Vagina (tissue), 2 donors: ENCODE measurements at regions not wholly inside any gene's neighbourhood (a gene's known extent, or its start where the extent isn't known, plus 50 kb on each side); places are given as distances from the start of the nearest gene placed in this dataset.

Experiments
- DNase-seq, 2 donors: peaks; one replicate each; pipeline ENCODE4 v3.0.0-alpha.2; 2017; ENCODE audit errors: extremely low spot score in 2 of 2
- H3K27ac ChIP-seq: fragments of 200-600 bp; sonication (generic); one replicate; pipeline ENCODE4 v1.5.1; 2019
- H3K27me3 ChIP-seq: fragments of 200-600 bp; sonication (generic); one replicate; pipeline ENCODE4 v1.5.1; 2019
- H3K36me3 ChIP-seq, 2 donors: fragments of 200-600 bp; sonication (generic); one replicate each; pipeline ENCODE4 v1.5.1; 2017 to 2019
- H3K4me1 ChIP-seq: fragments of 200-600 bp; sonication (generic); one replicate; pipeline ENCODE4 v1.5.1; 2019
- H3K4me3 ChIP-seq, 2 donors: fragments of 200-600 bp; sonication (generic); 1 replicate in 1 of 2; 2 replicates in 1 of 2; pipeline ENCODE4 v1.5.1; 2016 to 2019
- H3K9me3 ChIP-seq: fragments of 200-600 bp; sonication (generic); one replicate; pipeline ENCODE4 v1.5.1; 2019
- CTCF ChIP-seq, 3 experiments: fragments of 450-650 bp in 2 of 3; fragments of 200-600 bp in 1 of 3; sonication (generic) in 1 of 3; IDR thresholded peaks; one replicate each; pipeline ENCODE4 v1.5.1; 2017 to 2019; ENCODE audit warnings: antibody characterized with exemption in 3 of 3, mild to moderate bottlenecking in 2 of 3, moderate library complexity in 2 of 3
- POLR2A ChIP-seq, 2 donors: fragments of 450-650 bp; IDR thresholded peaks; one replicate each; pipeline ENCODE4 v1.6.1; 2017; ENCODE audit warnings: antibody characterized with exemption in 2 of 2, mild to moderate bottlenecking in 2 of 2, moderate library complexity in 2 of 2
- POLR2AphosphoS5 ChIP-seq, 2 donors: sonication (generic); formaldehyde crosslinking; IDR thresholded peaks; one replicate each; pipeline ENCODE4 v1.9.0; 2017; ENCODE audit warnings: antibody characterized with exemption in 2 of 2, mild to moderate bottlenecking in 2 of 2, low read depth in 1 of 2; ENCODE audit not compliant: insufficient read depth in 1 of 2
- intact Hi-C: fragments of 100-400 bp; cut with DNase I; formaldehyde crosslinking; loops from one replicate; pipeline ENCODE4 v1.15.1; 2023

- no peak overlapping the region for H3K4me3 ChIP-seq
- DNase-seq: no peak
- H3K27ac ChIP-seq: no peak overlapping the region
- H3K27me3 ChIP-seq: no peaks in the 10 kb centered on the region
- no peaks in the 10 kb centered on the region for H3K9me3 ChIP-seq
- intact Hi-C loops: no loop called here
- TF ChIP-seq CTCF (IDR thresholded peaks at IDR 0.05): no peak
- no peak for TF ChIP-seq POLR2A (IDR thresholded peaks at IDR 0.05)
- TF ChIP-seq POLR2AphosphoS5 (IDR thresholded peaks at IDR 0.05; ENCODE audit: insufficient read depth in 1 of 2, low read depth in 1 of 2): no peak
- H3K36me3 ChIP-seq: no peaks in the 10 kb centered on the region
- no peaks in the 10 kb centered on the region for H3K4me1 ChIP-seq
Observed at GRCh38 chr5:88459971-88460370, 191.3 kb upstream of the TMEM161B start.

- Histone ChIP-seq H3K4me1 (no peaks in the 10 kb centered on the region), H3K36me3 (no peaks in the 10 kb centered on the region), H3K27ac (no peak overlapping the region), H3K4me3 (no peak overlapping the region), H3K27me3 (no peaks in the 10 kb centered on the region), H3K9me3 (no peaks in the 10 kb centered on the region)
- no peak for DNase-seq
- no peak for TF ChIP-seq CTCF (IDR thresholded peaks at IDR 0.05)
- no peak for TF ChIP-seq POLR2AphosphoS5 (IDR thresholded peaks at IDR 0.05; ENCODE audit: insufficient read depth in 1 of 2, low read depth in 1 of 2)
- intact Hi-C loops: no loop called here
Observed at GRCh38 chr5:88452820-88453219, 184.2 kb upstream of the TMEM161B start.

- no peaks in the 10 kb centered on the region for H3K9me3 ChIP-seq
- no peaks in the 10 kb centered on the region for H3K36me3 ChIP-seq
- intact Hi-C loops: no loop called here
- no peak overlapping the region for H3K4me3 ChIP-seq
- H3K27ac ChIP-seq: no peak overlapping the region
- TF ChIP-seq POLR2A (IDR thresholded peaks at IDR 0.05) (no peak), POLR2AphosphoS5 (IDR thresholded peaks at IDR 0.05; ENCODE audit: insufficient read depth in 1 of 2, low read depth in 1 of 2) (no peak), CTCF (IDR thresholded peaks at IDR 0.05) (no peak)
- H3K4me1 ChIP-seq: no peaks in the 10 kb centered on the region
- no peaks in the 10 kb centered on the region for H3K27me3 ChIP-seq
- DNase-seq: no peak
Observed at GRCh38 chr5:88450239-88450638, 181.6 kb upstream of the TMEM161B start.

- Histone ChIP-seq H3K36me3 (no peaks in the 10 kb centered on the region), H3K27me3 (no peaks in the 10 kb centered on the region), H3K4me3 (no peak overlapping the region), H3K9me3 (no peaks in the 10 kb centered on the region), H3K27ac (no peak overlapping the region), H3K4me1 (no peaks in the 10 kb centered on the region)
- intact Hi-C loops: no loop called here
- no peak for TF ChIP-seq POLR2AphosphoS5 (IDR thresholded peaks at IDR 0.05; ENCODE audit: insufficient read depth in 1 of 2, low read depth in 1 of 2)
- TF ChIP-seq POLR2A (IDR thresholded peaks at IDR 0.05): no peak
- no peak for TF ChIP-seq CTCF (IDR thresholded peaks at IDR 0.05)
- DNase-seq: no peak
Observed at GRCh38 chr5:88438006-88438405, 169.4 kb upstream of the TMEM161B start.

GRCh38 chr5:88436290-88436689 lies 167.6 kb upstream of the TMEM161B start:
- H3K9me3 ChIP-seq: no peaks in the 10 kb centered on the region
- no peak for DNase-seq
- no peaks in the 10 kb centered on the region for H3K4me1 ChIP-seq
- no peak for TF ChIP-seq POLR2AphosphoS5 (IDR thresholded peaks at IDR 0.05; ENCODE audit: insufficient read depth in 1 of 2, low read depth in 1 of 2)
- TF ChIP-seq POLR2A (IDR thresholded peaks at IDR 0.05): no peak
- TF ChIP-seq CTCF (IDR thresholded peaks at IDR 0.05): no peak
- H3K4me3 ChIP-seq: no peak overlapping the region
- H3K27ac ChIP-seq: no peak overlapping the region
- H3K36me3 ChIP-seq: no peaks in the 10 kb centered on the region
- no peaks in the 10 kb centered on the region for H3K27me3 ChIP-seq
- intact Hi-C loops: no loop called here
